Adipocyte (in vitro differentiated cells): ENCODE measurements at regions not wholly inside any gene's neighbourhood (a gene's known extent, or its start where the extent isn't known, plus 50 kb on each side); places are given as distances from the start of the nearest gene placed in this dataset.
"Not testable (repeated sequence)": the region's sequence is repeated elsewhere in the genome, so short reads cannot be mapped to it uniquely, and the experiment has no call there.

ENCODE experiments used
- DNase-seq: peaks from one replicate; pipeline ENCODE4 v3.0.0-alpha.2; 2015; ENCODE audit warnings: low read depth
- H3K27me3 ChIP-seq: replicated peaks from 2 replicates; pipeline ENCODE4 v1.7.0; 2013; ENCODE audit warnings: mild to moderate bottlenecking, low read length, moderate library complexity; ENCODE audit not compliant: control insufficient read depth, insufficient read depth
- H3K36me3 ChIP-seq: 2 replicates; pipeline ENCODE4 v1.7.0; 2013; ENCODE audit warnings: low read length, mild to moderate bottlenecking, moderate library complexity; ENCODE audit not compliant: control insufficient read depth, insufficient read depth, severe bottlenecking
- H3K4me1 ChIP-seq: 2 replicates; pipeline ENCODE4 v1.7.0; 2013; ENCODE audit warnings: mild to moderate bottlenecking, low read length, moderate library complexity; ENCODE audit not compliant: control insufficient read depth, insufficient read depth
- H3K4me3 ChIP-seq: 2 replicates; pipeline ENCODE4 v1.7.0; 2013; ENCODE audit warnings: mild to moderate bottlenecking, low read length, moderate library complexity
- H3K9ac ChIP-seq: 2 replicates; pipeline ENCODE4 v1.7.0; 2013; ENCODE audit warnings: mild to moderate bottlenecking, low read length, moderate library complexity
- H3K9me3 ChIP-seq: 2 replicates; pipeline ENCODE4 v1.7.0; 2013; ENCODE audit warnings: mild to moderate bottlenecking, low read length, moderate library complexity; ENCODE audit not compliant: control insufficient read depth

GRCh38 chr10:63827018-63827417, 305.8 kb downstream of the REEP3 start:
- H3K9me3 ChIP-seq, H3K4me3 ChIP-seq, H3K27me3 ChIP-seq, DNase-seq, H3K4me1 ChIP-seq, H3K36me3 ChIP-seq, H3K9ac ChIP-seq: not testable (repeated sequence)

- no peaks in the 10 kb centered on the region for H3K9me3 ChIP-seq
- DNase-seq: peak; percentile 14
- H3K4me1 ChIP-seq: no peaks in the 10 kb centered on the region
- no peak overlapping the region for H3K9ac ChIP-seq
- H3K27me3 ChIP-seq: no peaks in the 10 kb centered on the region
- no peak overlapping the region for H3K4me3 ChIP-seq
- H3K36me3 ChIP-seq: no peaks in the 10 kb centered on the region
Observed at GRCh38 chr10:63829020-63829419, 307.8 kb downstream of the REEP3 start.

GRCh38 chr10:63829573-63830149, 308.5 kb downstream of the REEP3 start:
- Histone ChIP-seq H3K9me3 (no peaks in the 10 kb centered on the region), H3K9ac (no peak overlapping the region)

GRCh38 chr10:63832686-63833085, 311.5 kb downstream of the REEP3 start:
- Histone ChIP-seq H3K27me3 (peaks cover 8% of the 10 kb centered on the region), H3K9ac (no peak overlapping the region), H3K36me3 (no peaks in the 10 kb centered on the region), H3K9me3 (no peaks in the 10 kb centered on the region), H3K4me3 (no peak overlapping the region), H3K4me1 (no peaks in the 10 kb centered on the region)
- DNase-seq: no peak

More at GRCh38 chr10:63829573-63830149, 308.5 kb downstream of the REEP3 start:
- no peaks in the 10 kb centered on the region for H3K36me3 ChIP-seq
- no peak overlapping the region for H3K4me3 ChIP-seq
- no peak for DNase-seq
- no peaks in the 10 kb centered on the region for H3K4me1 ChIP-seq
- H3K27me3 ChIP-seq: no peaks in the 10 kb centered on the region

GRCh38 chr10:63833411-63834060, 312.3 kb downstream of the REEP3 start:
- Histone ChIP-seq H3K4me1 (no peaks in the 10 kb centered on the region), H3K27me3 (peaks cover 8% of the 10 kb centered on the region), H3K9me3 (no peaks in the 10 kb centered on the region), H3K9ac (no peak overlapping the region), H3K4me3 (no peak overlapping the region), H3K36me3 (no peaks in the 10 kb centered on the region)
- peak; percentile 5 for DNase-seq

- peaks cover 21% of the 10 kb centered on the region for H3K27me3 ChIP-seq
- no peaks in the 10 kb centered on the region for H3K36me3 ChIP-seq
- H3K4me3 ChIP-seq: no peak overlapping the region
- peaks cover 3% of the 10 kb centered on the region for H3K9me3 ChIP-seq
- DNase-seq: no peak
- no peak overlapping the region for H3K9ac ChIP-seq
- no peaks in the 10 kb centered on the region for H3K4me1 ChIP-seq
Observed at GRCh38 chr10:63836666-63837442, 315.7 kb downstream of the REEP3 start.

GRCh38 chr10:63841761-63842160, 320.6 kb downstream of the REEP3 start:
- Histone ChIP-seq H3K9ac (no peak overlapping the region), H3K9me3 (peaks cover 7% of the 10 kb centered on the region), H3K4me1 (no peaks in the 10 kb centered on the region), H3K27me3 (peaks cover 32% of the 10 kb centered on the region), H3K36me3 (no peaks in the 10 kb centered on the region), H3K4me3 (no peak overlapping the region)
- no peak for DNase-seq

- no peak for DNase-seq
- H3K9ac ChIP-seq: no peak overlapping the region
- H3K4me1 ChIP-seq: no peaks in the 10 kb centered on the region
- H3K9me3 ChIP-seq: peaks cover 16% of the 10 kb centered on the region
- H3K4me3 ChIP-seq: no peak overlapping the region
- peaks cover 26% of the 10 kb centered on the region for H3K27me3 ChIP-seq
- no peaks in the 10 kb centered on the region for H3K36me3 ChIP-seq
Observed at GRCh38 chr10:63843107-63843506, 321.9 kb downstream of the REEP3 start.

GRCh38 chr10:63848871-63849270, 327.7 kb downstream of the REEP3 start:
- not testable (repeated sequence) for H3K4me3 ChIP-seq, H3K4me1 ChIP-seq, H3K36me3 ChIP-seq, DNase-seq, H3K9ac ChIP-seq
- Histone ChIP-seq H3K9me3 (peaks cover 14% of the 10 kb centered on the region), H3K27me3 (peaks cover 10% of the 10 kb centered on the region)

- Histone ChIP-seq H3K9ac (no peak overlapping the region), H3K4me3 (no peak overlapping the region), H3K4me1 (peaks cover 8% of the 10 kb centered on the region), H3K9me3 (peaks cover 7% of the 10 kb centered on the region), H3K36me3 (no peaks in the 10 kb centered on the region), H3K27me3 (peaks cover 39% of the 10 kb centered on the region)
- DNase-seq: no peak
Observed at GRCh38 chr10:63862860-63863259, 341.7 kb downstream of the REEP3 start.

- H3K27me3 ChIP-seq: peaks cover 45% of the 10 kb centered on the region
- H3K4me3 ChIP-seq: no peak overlapping the region
- no peak for DNase-seq
- H3K36me3 ChIP-seq: no peaks in the 10 kb centered on the region
- H3K4me1 ChIP-seq: peaks cover 8% of the 10 kb centered on the region
- no peak overlapping the region for H3K9ac ChIP-seq
- no peaks in the 10 kb centered on the region for H3K9me3 ChIP-seq
Observed at GRCh38 chr10:63865210-63865609, 344.0 kb downstream of the REEP3 start.
